ENCODE measurements at regions not wholly inside any gene's neighbourhood (a gene's known extent, or its start where the extent isn't known, plus 50 kb on each side); places are given as distances from the start of the nearest gene placed in this dataset.

GRCh38 chr14:55846826-55847446 lies 266.9 kb downstream of the KTN1 start:
- no peak overlapping the region for H3K4me3 ChIP-seq (ENCODE audit: low read depth, low read length)
- TF ChIP-seq, protein P1, sequence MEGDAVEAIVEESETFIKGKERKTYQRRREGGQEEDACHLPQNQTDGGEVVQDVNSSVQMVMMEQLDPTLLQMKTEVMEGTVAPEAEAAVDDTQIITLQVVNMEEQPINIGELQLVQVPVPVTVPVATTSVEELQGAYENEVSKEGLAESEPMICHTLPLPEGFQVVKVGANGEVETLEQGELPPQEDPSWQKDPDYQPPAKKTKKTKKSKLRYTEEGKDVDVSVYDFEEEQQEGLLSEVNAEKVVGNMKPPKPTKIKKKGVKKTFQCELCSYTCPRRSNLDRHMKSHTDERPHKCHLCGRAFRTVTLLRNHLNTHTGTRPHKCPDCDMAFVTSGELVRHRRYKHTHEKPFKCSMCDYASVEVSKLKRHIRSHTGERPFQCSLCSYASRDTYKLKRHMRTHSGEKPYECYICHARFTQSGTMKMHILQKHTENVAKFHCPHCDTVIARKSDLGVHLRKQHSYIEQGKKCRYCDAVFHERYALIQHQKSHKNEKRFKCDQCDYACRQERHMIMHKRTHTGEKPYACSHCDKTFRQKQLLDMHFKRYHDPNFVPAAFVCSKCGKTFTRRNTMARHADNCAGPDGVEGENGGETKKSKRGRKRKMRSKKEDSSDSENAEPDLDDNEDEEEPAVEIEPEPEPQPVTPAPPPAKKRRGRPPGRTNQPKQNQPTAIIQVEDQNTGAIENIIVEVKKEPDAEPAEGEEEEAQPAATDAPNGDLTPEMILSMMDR (conservative IDR thresholded peaks at IDR 0.05; ENCODE audit: low read depth, low read length) = no peak
- DNase-seq (ENCODE audit: low read depth) = peak; percentile 31

DNA sequence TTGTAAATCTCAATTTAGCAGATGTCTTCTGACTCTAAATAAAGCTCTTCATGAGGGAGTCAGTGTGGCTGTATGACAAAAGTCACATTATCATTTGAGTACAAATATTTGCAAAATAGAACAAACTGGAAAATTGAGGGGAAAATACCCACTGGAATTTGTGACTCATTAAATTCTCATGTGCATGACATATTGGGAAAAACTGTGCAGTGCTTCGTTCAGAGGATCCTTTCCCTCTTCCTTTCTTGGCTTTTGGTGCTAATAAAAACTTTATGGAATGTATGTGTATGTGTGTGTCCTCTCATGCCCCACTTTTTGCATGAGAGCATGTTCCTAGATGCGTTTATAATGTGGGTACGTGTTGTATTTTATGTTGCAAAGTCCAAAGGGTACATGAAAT lies 267.8 kb downstream of the KTN1 start:
- TF ChIP-seq, protein P1 (conservative IDR thresholded peaks at IDR 0.05; ENCODE audit: low read depth, low read length) = no peak
- H3K4me3 ChIP-seq (ENCODE audit: low read depth, low read length) = no peak overlapping the region
- DNase-seq (ENCODE audit: low read depth) = peak; percentile 26

- TF ChIP-seq, protein P1 (conservative IDR thresholded peaks at IDR 0.05; ENCODE audit: low read depth, low read length) = no peak
- no peak overlapping the region for H3K4me3 ChIP-seq (ENCODE audit: low read depth, low read length)
Observed at GRCh38 chr14:55848964-55849363, 269.0 kb downstream of the KTN1 start.

GRCh38 chr14:55849833-55850232 lies 268.4 kb upstream of the PELI2 start:
- TF ChIP-seq, protein P1 (conservative IDR thresholded peaks at IDR 0.05; ENCODE audit: low read depth, low read length) = no peak
- no peak for DNase-seq (ENCODE audit: low read depth)
- H3K4me3 ChIP-seq (ENCODE audit: low read depth, low read length) = no peak overlapping the region

More at GRCh38 chr14:55848964-55849363, 269.0 kb downstream of the KTN1 start:
- no peak for DNase-seq (ENCODE audit: low read depth)

DNA sequence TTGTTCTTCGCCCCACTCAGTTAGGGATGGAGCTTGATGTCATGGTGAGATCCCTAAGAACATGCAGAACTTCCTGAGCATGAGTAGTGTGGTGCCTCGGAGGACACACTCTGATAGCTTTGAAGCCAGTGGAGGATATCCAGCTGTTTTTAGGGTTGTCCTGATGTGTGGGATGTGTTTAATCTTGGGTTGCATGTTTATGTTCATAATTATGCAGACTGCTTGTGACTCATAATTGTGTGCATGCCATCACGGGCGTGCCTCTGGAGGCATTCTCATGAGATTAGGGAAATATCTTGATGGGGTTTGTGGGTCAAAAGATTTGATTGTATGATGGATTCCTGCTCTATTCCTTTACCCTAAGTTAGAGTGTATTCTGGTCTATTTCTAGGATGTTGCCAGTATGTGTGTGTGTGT lies 267.4 kb upstream of the PELI2 start:
- no peak for DNase-seq (ENCODE audit: low read depth)
- TF ChIP-seq, protein P1 (conservative IDR thresholded peaks at IDR 0.05; ENCODE audit: low read depth, low read length) = no peak
- H3K4me3 ChIP-seq (ENCODE audit: low read depth, low read length) = no peak overlapping the region

- TF ChIP-seq, protein P1 (conservative IDR thresholded peaks at IDR 0.05; ENCODE audit: low read depth, low read length) = no peak
- H3K4me3 ChIP-seq (ENCODE audit: low read depth, low read length) = no peak overlapping the region
- no peak for DNase-seq (ENCODE audit: low read depth)
Observed at GRCh38 chr14:55851301-55851700, 266.9 kb upstream of the PELI2 start.

- TF ChIP-seq, protein P1 (conservative IDR thresholded peaks at IDR 0.05; ENCODE audit: low read depth, low read length) = no peak
- no peak for DNase-seq (ENCODE audit: low read depth)
- no peak overlapping the region for H3K4me3 ChIP-seq (ENCODE audit: low read depth, low read length)
Observed at GRCh38 chr14:55851961-55852360, 266.2 kb upstream of the PELI2 start.

Data from epithelial cell of proximal tubule (primary cell).